WTC11 (cell line): ENCODE measurements at regions not wholly inside any gene's neighbourhood (a gene's known extent, or its start where the extent isn't known, plus 50 kb on each side); places are given as distances from the start of the nearest gene placed in this dataset.

Experiments used
- ATAC-seq: fragments of 200-7000 bp; cut with Tn5 transposase; 2 replicates; pipeline ENCODE4 v1.10.0; 2021; ENCODE audit warnings: mild to moderate bottlenecking, moderate library complexity
- CTCF ChIA-PET: fragments of 300-600 bp; sonication (Branson Sonifier 250); formaldehyde crosslinking; loops from one replicate; lab custom pipeline; 2021; ENCODE audit warnings: antibody characterized with exemption; lab: Charles Lee
- POLR2A ChIA-PET: fragments of 350-600 bp; sonication (Branson Sonifier 250); formaldehyde crosslinking; loops from one replicate; lab custom pipeline; 2021; ENCODE audit warnings: antibody characterized with exemption; lab: Charles Lee
- DNase-seq: peaks from one replicate; pipeline ENCODE4 v3.0.0; 2021; ENCODE audit warnings: low spot score
- H3K27ac Mint-ChIP-seq: 2 replicates; pipeline ENCODE4 v1.8.0; 2021; ENCODE audit warnings: mixed read lengths
- H3K27me3 Mint-ChIP-seq: 2 replicates; pipeline ENCODE4 v1.8.0; 2021; ENCODE audit warnings: low read depth, mild to moderate bottlenecking, moderate library complexity, mixed read lengths
- H3K36me3 Mint-ChIP-seq: 2 replicates; pipeline ENCODE4 v1.8.0; 2021; ENCODE audit warnings: mixed read lengths
- H3K4me1 Mint-ChIP-seq: 2 replicates; pipeline ENCODE4 v1.8.0; 2022; ENCODE audit warnings: mixed read lengths
- H3K4me3 Mint-ChIP-seq: 2 replicates; pipeline ENCODE4 v1.8.0; 2021; ENCODE audit warnings: mild to moderate bottlenecking, moderate library complexity, mixed read lengths
- H3K9me3 Mint-ChIP-seq: 2 replicates; pipeline ENCODE4 v1.8.0; 2021; ENCODE audit warnings: mixed read lengths
- ATF2 ChIP-seq: sonication (generic); formaldehyde crosslinking; IDR thresholded peaks from 2 replicates; pipeline ENCODE4 v1.8.1; 2022; ENCODE audit warnings: low read depth, missing genetic modification reagents, borderline replicate concordance
- CREB1 ChIP-seq: sonication (generic); formaldehyde crosslinking; IDR thresholded peaks from 2 replicates; pipeline ENCODE4 v1.8.0; 2023; ENCODE audit warnings: mild to moderate bottlenecking, missing genetic modification reagents
- E2F4 ChIP-seq: sonication (generic); formaldehyde crosslinking; IDR thresholded peaks from 2 replicates; pipeline ENCODE4 v1.8.1; 2022; ENCODE audit warnings: low read depth, mild to moderate bottlenecking, moderate library complexity, missing genetic modification reagents, borderline replicate concordance
- EMX1 ChIP-seq: fragments of 250-450 bp; sonication (Bioruptor Pico); IDR thresholded peaks from 2 replicates; pipeline ENCODE4 v1.8.0; 2021; ENCODE audit warnings: mild to moderate bottlenecking
- GABPB1 ChIP-seq: sonication (generic); formaldehyde crosslinking; IDR thresholded peaks from 2 replicates; pipeline ENCODE4 v1.8.1; 2023; ENCODE audit warnings: mild to moderate bottlenecking, missing genetic modification reagents
- NR2C2 ChIP-seq: sonication (generic); formaldehyde crosslinking; IDR thresholded peaks from 2 replicates; pipeline ENCODE4 v1.8.0; 2022; ENCODE audit warnings: mild to moderate bottlenecking, missing genetic modification reagents
- PRDM15 ChIP-seq: sonication (generic); formaldehyde crosslinking; IDR thresholded peaks from 2 replicates; pipeline ENCODE4 v1.8.0; 2022; ENCODE audit warnings: missing genetic modification reagents
- PRRX2 ChIP-seq: fragments of 250-450 bp; sonication (Bioruptor Pico); IDR thresholded peaks from 2 replicates; pipeline ENCODE4 v1.8.0; 2021; ENCODE audit warnings: mild to moderate bottlenecking
- SMAD4 ChIP-seq: sonication (generic); formaldehyde crosslinking; IDR thresholded peaks from 2 replicates; pipeline ENCODE4 v1.8.0; 2022; ENCODE audit warnings: mild to moderate bottlenecking, missing genetic modification reagents
- ZNF232 ChIP-seq: sonication (generic); formaldehyde crosslinking; IDR thresholded peaks from 2 replicates; pipeline ENCODE4 v1.8.0; 2022; ENCODE audit warnings: mild to moderate bottlenecking, missing genetic modification reagents
- ZNF263 ChIP-seq: sonication (generic); formaldehyde crosslinking; IDR thresholded peaks from 2 replicates; pipeline ENCODE4 v1.8.1; 2022; ENCODE audit warnings: low read depth, mild to moderate bottlenecking, moderate library complexity, missing genetic modification reagents
- ZNF416 ChIP-seq: fragments of 250-450 bp; sonication (Bioruptor Pico); IDR thresholded peaks from 2 replicates; pipeline ENCODE4 v1.9.0; 2021; ENCODE audit warnings: mild to moderate bottlenecking, inconsistent platforms
- ZNF671 ChIP-seq: fragments of 250-450 bp; sonication (Bioruptor Pico); IDR thresholded peaks from 2 replicates; pipeline ENCODE4 v1.8.0; 2021; ENCODE audit warnings: mild to moderate bottlenecking
- TF ChIP-seq, protein P1 (sequence below): sonication (generic); formaldehyde crosslinking; conservative IDR thresholded peaks from 2 replicates; pipeline ENCODE4 v1.8.1; 2023; ENCODE audit warnings: mild to moderate bottlenecking, low read depth, missing genetic modification reagents, moderate library complexity
- TF ChIP-seq, protein P2 (sequence below): sonication (generic); formaldehyde crosslinking; IDR thresholded peaks from 2 replicates; pipeline ENCODE4 v1.8.0; 2023; ENCODE audit warnings: mild to moderate bottlenecking, missing genetic modification reagents
- TF ChIP-seq, protein P3 (sequence below): fragments of 250-450 bp; sonication (Bioruptor Pico); IDR thresholded peaks from 2 replicates; pipeline ENCODE4 v1.9.0; 2021; ENCODE audit warnings: mild to moderate bottlenecking
- TF ChIP-seq, protein P4 (sequence below): sonication (generic); formaldehyde crosslinking; conservative IDR thresholded peaks from 2 replicates; pipeline ENCODE4 v1.8.1; 2022; ENCODE audit warnings: mild to moderate bottlenecking, missing genetic modification reagents
- TF ChIP-seq, protein P5 (sequence below): sonication (generic); formaldehyde crosslinking; IDR thresholded peaks from 2 replicates; pipeline ENCODE4 v1.8.1; 2023; ENCODE audit warnings: mild to moderate bottlenecking, missing genetic modification reagents, moderate library complexity

DNA sequence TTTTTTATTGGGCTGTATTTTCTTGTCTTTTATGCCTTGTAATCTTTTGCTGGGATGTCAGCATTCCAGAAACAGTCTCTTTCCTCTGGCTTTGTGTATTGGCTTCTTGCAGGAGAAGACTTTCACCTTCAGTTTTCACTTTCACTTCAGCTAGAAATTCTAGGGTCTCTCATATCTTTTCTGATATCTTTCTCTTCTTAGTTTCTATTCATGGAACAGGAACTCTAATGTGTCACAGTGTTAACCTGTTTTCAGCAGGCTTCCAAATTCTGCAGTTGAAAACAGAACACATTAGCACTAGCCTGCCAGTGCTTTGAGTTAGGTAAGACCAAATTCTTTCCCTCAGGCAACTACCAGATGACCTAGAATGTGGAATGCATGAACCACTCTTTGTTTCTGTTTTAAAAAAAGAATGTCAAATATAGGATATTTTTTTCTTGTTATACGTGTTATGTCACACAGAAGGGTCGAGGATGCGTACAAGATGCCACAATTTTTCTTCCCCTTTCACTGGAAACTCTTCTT, 164.7 kb downstream of the TUSC1 start:
- peaks cover 5% of the 10 kb centered on the region for H3K4me1 Mint-ChIP-seq
- no peak overlapping the region for H3K27ac Mint-ChIP-seq
- no peak for DNase-seq
- H3K4me3 Mint-ChIP-seq = no peak overlapping the region
- POLR2A ChIA-PET = no interaction called here
- TF ChIP-seq, protein P1, sequence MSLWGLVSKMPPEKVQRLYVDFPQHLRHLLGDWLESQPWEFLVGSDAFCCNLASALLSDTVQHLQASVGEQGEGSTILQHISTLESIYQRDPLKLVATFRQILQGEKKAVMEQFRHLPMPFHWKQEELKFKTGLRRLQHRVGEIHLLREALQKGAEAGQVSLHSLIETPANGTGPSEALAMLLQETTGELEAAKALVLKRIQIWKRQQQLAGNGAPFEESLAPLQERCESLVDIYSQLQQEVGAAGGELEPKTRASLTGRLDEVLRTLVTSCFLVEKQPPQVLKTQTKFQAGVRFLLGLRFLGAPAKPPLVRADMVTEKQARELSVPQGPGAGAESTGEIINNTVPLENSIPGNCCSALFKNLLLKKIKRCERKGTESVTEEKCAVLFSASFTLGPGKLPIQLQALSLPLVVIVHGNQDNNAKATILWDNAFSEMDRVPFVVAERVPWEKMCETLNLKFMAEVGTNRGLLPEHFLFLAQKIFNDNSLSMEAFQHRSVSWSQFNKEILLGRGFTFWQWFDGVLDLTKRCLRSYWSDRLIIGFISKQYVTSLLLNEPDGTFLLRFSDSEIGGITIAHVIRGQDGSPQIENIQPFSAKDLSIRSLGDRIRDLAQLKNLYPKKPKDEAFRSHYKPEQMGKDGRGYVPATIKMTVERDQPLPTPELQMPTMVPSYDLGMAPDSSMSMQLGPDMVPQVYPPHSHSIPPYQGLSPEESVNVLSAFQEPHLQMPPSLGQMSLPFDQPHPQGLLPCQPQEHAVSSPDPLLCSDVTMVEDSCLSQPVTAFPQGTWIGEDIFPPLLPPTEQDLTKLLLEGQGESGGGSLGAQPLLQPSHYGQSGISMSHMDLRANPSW (CRISPR knock-in tag) = no peak
- TF ChIP-seq, protein P2, sequence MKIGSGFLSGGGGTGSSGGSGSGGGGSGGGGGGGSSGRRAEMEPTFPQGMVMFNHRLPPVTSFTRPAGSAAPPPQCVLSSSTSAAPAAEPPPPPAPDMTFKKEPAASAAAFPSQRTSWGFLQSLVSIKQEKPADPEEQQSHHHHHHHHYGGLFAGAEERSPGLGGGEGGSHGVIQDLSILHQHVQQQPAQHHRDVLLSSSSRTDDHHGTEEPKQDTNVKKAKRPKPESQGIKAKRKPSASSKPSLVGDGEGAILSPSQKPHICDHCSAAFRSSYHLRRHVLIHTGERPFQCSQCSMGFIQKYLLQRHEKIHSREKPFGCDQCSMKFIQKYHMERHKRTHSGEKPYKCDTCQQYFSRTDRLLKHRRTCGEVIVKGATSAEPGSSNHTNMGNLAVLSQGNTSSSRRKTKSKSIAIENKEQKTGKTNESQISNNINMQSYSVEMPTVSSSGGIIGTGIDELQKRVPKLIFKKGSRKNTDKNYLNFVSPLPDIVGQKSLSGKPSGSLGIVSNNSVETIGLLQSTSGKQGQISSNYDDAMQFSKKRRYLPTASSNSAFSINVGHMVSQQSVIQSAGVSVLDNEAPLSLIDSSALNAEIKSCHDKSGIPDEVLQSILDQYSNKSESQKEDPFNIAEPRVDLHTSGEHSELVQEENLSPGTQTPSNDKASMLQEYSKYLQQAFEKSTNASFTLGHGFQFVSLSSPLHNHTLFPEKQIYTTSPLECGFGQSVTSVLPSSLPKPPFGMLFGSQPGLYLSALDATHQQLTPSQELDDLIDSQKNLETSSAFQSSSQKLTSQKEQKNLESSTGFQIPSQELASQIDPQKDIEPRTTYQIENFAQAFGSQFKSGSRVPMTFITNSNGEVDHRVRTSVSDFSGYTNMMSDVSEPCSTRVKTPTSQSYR = no peak
- no peak for TF ChIP-seq ZNF671
- no peak for TF ChIP-seq PRRX2 (CRISPR knock-in tag)
- TF ChIP-seq ZNF263 (CRISPR knock-in tag) = no peak
- no peak for TF ChIP-seq NR2C2 (CRISPR knock-in tag)
- no peak for TF ChIP-seq SMAD4 (CRISPR knock-in tag)
- no peak for TF ChIP-seq E2F4 (CRISPR knock-in tag)
- TF ChIP-seq ATF2 = no peak
- no peak for TF ChIP-seq EMX1 (CRISPR knock-in tag)
- no peak for TF ChIP-seq ZNF232 (CRISPR knock-in tag)
- no peak for TF ChIP-seq ZNF416
- ATAC-seq = no peak
- CTCF ChIA-PET = no interaction called here
- H3K36me3 Mint-ChIP-seq = no peaks in the 10 kb centered on the region
- H3K9me3 Mint-ChIP-seq = peaks cover 6% of the 10 kb centered on the region
- H3K27me3 Mint-ChIP-seq = no peaks in the 10 kb centered on the region

- DNase-seq = no peak
- peak; percentile 59 for ATAC-seq
- Mint-ChIP-seq H3K9me3 (peaks cover 63% of the 10 kb centered on the region), H3K4me1 (no peaks in the 10 kb centered on the region), H3K36me3 (peaks cover 60% of the 10 kb centered on the region), H3K27me3 (no peaks in the 10 kb centered on the region), H3K4me3 (no peak overlapping the region), H3K27ac (no peak overlapping the region)
- ChIA-PET POLR2A (no interaction called here), CTCF (no interaction called here)
- no peak for TF ChIP-seq GABPB1 (CRISPR knock-in tag)
Measured at GRCh38 chr9:25505644-25506043, 172.6 kb downstream of the TUSC1 start.

DNA sequence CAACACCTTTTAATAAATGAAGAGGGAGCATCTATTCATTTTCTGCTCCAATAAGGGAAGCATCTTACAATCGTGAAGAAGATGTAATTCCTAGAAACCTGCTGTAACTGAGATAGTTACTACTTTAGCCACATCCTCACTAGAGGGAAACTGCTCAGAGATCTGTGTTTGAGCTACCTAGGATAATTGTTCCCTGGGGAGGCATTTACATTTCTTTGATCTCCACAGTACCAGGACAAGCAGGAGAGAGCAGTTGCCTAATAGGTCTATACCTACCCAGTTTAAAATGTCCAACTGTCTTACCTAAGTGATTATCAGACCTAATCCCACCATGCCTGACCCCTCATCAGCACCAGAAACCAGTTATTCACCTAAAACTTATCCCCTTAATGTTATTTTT, 196.9 kb downstream of the TUSC1 start:
- Mint-ChIP-seq H3K27ac (no peak overlapping the region), H3K9me3 (peaks cover 4% of the 10 kb centered on the region; the same call in 1 of the 2 replicates), H3K4me3 (no peak overlapping the region), H3K4me1 (peaks cover 21% of the 10 kb centered on the region), H3K36me3 (no peaks in the 10 kb centered on the region; the same call in 1 of the 2 replicates), H3K27me3 (peaks cover 5% of the 10 kb centered on the region)
- DNase-seq = no peak
- POLR2A ChIA-PET = no interaction called here
- CTCF ChIA-PET = no interaction called here
- peak; percentile 89 for ATAC-seq
- TF ChIP-seq, protein P3, sequence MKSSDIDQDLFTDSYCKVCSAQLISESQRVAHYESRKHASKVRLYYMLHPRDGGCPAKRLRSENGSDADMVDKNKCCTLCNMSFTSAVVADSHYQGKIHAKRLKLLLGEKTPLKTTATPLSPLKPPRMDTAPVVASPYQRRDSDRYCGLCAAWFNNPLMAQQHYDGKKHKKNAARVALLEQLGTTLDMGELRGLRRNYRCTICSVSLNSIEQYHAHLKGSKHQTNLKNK (CRISPR knock-in tag) = no peak
- no peak for TF ChIP-seq CREB1 (CRISPR knock-in tag)
- no peak for TF ChIP-seq E2F4 (CRISPR knock-in tag)
- TF ChIP-seq, protein P4, sequence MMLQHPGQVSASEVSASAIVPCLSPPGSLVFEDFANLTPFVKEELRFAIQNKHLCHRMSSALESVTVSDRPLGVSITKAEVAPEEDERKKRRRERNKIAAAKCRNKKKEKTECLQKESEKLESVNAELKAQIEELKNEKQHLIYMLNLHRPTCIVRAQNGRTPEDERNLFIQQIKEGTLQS (CRISPR knock-in tag) = no peak
- TF ChIP-seq, protein P5, sequence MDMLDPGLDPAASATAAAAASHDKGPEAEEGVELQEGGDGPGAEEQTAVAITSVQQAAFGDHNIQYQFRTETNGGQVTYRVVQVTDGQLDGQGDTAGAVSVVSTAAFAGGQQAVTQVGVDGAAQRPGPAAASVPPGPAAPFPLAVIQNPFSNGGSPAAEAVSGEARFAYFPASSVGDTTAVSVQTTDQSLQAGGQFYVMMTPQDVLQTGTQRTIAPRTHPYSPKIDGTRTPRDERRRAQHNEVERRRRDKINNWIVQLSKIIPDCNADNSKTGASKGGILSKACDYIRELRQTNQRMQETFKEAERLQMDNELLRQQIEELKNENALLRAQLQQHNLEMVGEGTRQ (CRISPR knock-in tag) = no peak
- no peak for TF ChIP-seq PRDM15 (CRISPR knock-in tag)
